ENCODE measurements at regions not wholly inside any gene's neighbourhood (a gene's known extent, or its start where the extent isn't known, plus 50 kb on each side); places are given as distances from the start of the nearest gene placed in this dataset.

- RAD21 ChIA-PET (ENCODE audit: low non-redundant PET in 1 of 2, low total read pairs in 2 of 2, uncharacterized antibody in 2 of 2, unreplicated experiment in 2 of 2): no interaction called here
- no peaks in the 10 kb centered on the region for H3K79me2 ChIP-seq (ENCODE audit: insufficient read depth, low read length)
- TF ChIP-seq RAD21 (IDR thresholded peaks at IDR 0.05; ENCODE audit: low read depth): no peak
- no peak for TF ChIP-seq ZNF274 (IDR thresholded peaks at IDR 0.05; ENCODE audit: low read depth, low read length)
- TF ChIP-seq POLR2A (IDR thresholded peaks at IDR 0.05; ENCODE audit: borderline replicate concordance, extremely low read depth, insufficient read depth, insufficient read length): no peak
- TF ChIP-seq EGR1 (IDR thresholded peaks at IDR 0.05; ENCODE audit: low read depth): no peak
- TF ChIP-seq SRF (IDR thresholded peaks at IDR 0.05; ENCODE audit: low read depth): no peak
- no peak for TF ChIP-seq EZH2phosphoT487 (IDR thresholded peaks at IDR 0.05; ENCODE audit: borderline replicate concordance)
- TF ChIP-seq SIN3A (IDR thresholded peaks at IDR 0.05; ENCODE audit: low read depth): no peak
- H4K20me1 ChIP-seq (ENCODE audit: insufficient read depth): no peaks in the 10 kb centered on the region
- no peak overlapping the region for H3K4me2 ChIP-seq (ENCODE audit: low read length)
- H3K9ac ChIP-seq (ENCODE audit: low read length): no peak overlapping the region
- H3K36me3 ChIP-seq (ENCODE audit: control insufficient read depth in 1 of 2, insufficient read depth in 2 of 2, low read length in 2 of 2): no peaks in the 10 kb centered on the region
- H3K4me3 ChIP-seq (replicated peaks in 1 of 2; ENCODE audit: low read depth in 1 of 2, low read length in 2 of 2): no peak overlapping the region
- no peak overlapping the region for H2AFZ ChIP-seq (ENCODE audit: low read depth, low read length, poor library complexity, severe bottlenecking)
- intact Hi-C loops (cut with micrococcal nuclease): no loop called here
- no TSS peak for BruUV-seq (replicated peaks)
- no peaks in the 10 kb centered on the region for H3K9me3 ChIP-seq (ENCODE audit: control insufficient read depth in 1 of 2, insufficient read depth in 1 of 2, low read depth in 1 of 2, low read length in 2 of 2)
- no peak overlapping the region for H3K27ac ChIP-seq (ENCODE audit: low read depth, low read length)
- POLR2A ChIA-PET: no interaction called here
- H3K9me2 ChIP-seq (ENCODE audit: insufficient read depth): no peaks in the 10 kb centered on the region
- CTCF ChIA-PET: no interaction called here
- ATAC-seq (no peak), DNase-seq (ENCODE audit: low read depth, low spot score) (no peak)
- H3K27me3 ChIP-seq (ENCODE audit: insufficient read depth, low read length): no peaks in the 10 kb centered on the region
- no peaks in the 10 kb centered on the region for H3K4me1 ChIP-seq (ENCODE audit: control insufficient read depth in 1 of 2, insufficient read depth in 2 of 2, low read length in 2 of 2)
Observed at GRCh38 chr6:77073410-77073760, 389.9 kb downstream of the HTR1B start.

DNA sequence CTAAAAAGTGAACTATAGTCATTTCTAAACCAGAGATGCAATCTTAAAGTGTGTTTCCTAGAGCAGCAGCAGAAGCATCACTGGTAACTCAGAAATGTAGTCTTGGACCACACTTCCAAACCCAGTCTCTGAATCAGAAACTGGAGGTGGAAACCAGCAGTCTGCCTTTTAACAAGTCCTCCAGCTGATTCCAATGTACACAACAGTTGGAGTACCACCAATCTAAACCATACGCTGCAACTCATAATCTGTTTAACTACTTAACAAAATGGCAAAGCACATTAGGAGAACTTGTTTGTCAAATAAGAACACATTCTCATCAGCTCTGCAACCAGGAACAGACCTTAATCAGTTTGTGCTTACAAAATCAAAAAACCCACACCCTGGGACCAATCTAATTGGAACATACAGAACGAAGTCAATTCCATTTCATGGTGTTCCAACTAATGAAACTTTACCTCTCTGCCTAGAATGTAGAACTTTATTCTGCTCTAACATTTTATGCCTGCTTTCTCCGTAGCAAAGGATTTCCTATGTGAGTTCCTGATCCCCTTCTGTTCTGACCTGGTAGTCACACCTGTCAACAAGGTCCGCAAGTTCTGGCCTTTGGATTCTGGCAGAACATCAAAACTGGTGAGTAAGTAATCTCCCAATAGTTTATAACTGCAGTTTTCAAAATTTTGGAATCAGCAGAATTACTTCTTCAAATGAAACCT is 390.4 kb downstream of the HTR1B start:
- DNase-seq (ENCODE audit: low read depth, low spot score): no peak

More for the DNA sequence above, 390.4 kb downstream of the HTR1B start:
- intact Hi-C loops (cut with micrococcal nuclease): no loop called here
- H3K4me2 ChIP-seq (ENCODE audit: low read length): no peak overlapping the region
- H3K79me2 ChIP-seq (ENCODE audit: insufficient read depth, low read length): no peaks in the 10 kb centered on the region
- H2AFZ ChIP-seq (ENCODE audit: low read depth, low read length, poor library complexity, severe bottlenecking): no peak overlapping the region
- no peaks in the 10 kb centered on the region for H3K9me3 ChIP-seq (ENCODE audit: control insufficient read depth in 1 of 2, insufficient read depth in 1 of 2, low read depth in 1 of 2, low read length in 2 of 2)
- no peaks in the 10 kb centered on the region for H3K4me1 ChIP-seq (ENCODE audit: control insufficient read depth in 1 of 2, insufficient read depth in 2 of 2, low read length in 2 of 2)
- H4K20me1 ChIP-seq (ENCODE audit: insufficient read depth): no peaks in the 10 kb centered on the region
- H3K9me2 ChIP-seq (ENCODE audit: insufficient read depth): no peaks in the 10 kb centered on the region
- no peak overlapping the region for H3K4me3 ChIP-seq (replicated peaks in 1 of 2; ENCODE audit: low read depth in 1 of 2, low read length in 2 of 2)
- BruUV-seq (replicated peaks): no TSS peak
- no peaks in the 10 kb centered on the region for H3K27me3 ChIP-seq (ENCODE audit: insufficient read depth, low read length)
- POLR2A ChIA-PET: no interaction called here
- no peak overlapping the region for H3K9ac ChIP-seq (ENCODE audit: low read length)
- ATAC-seq: no peak
- RAD21 ChIA-PET (ENCODE audit: low non-redundant PET in 1 of 2, low total read pairs in 2 of 2, uncharacterized antibody in 2 of 2, unreplicated experiment in 2 of 2): no interaction called here
- no peak overlapping the region for H3K27ac ChIP-seq (ENCODE audit: low read depth, low read length)
- no peak for TF ChIP-seq ZBTB33 (IDR thresholded peaks at IDR 0.05; ENCODE audit: extremely low read depth, insufficient replicate concordance, low read length)
- no peak for TF ChIP-seq FOSL1 (IDR thresholded peaks at IDR 0.05; ENCODE audit: low read depth)
- TF ChIP-seq CTCF (IDR thresholded peaks at IDR 0.05 in 2 of 3, conservative IDR thresholded peaks at IDR 0.05 in 1 of 3; ENCODE audit: borderline replicate concordance in 1 of 3, insufficient read depth in 1 of 3, low read depth in 2 of 3, low read length in 2 of 3): no peak
- no peak for TF ChIP-seq JUND (IDR thresholded peaks at IDR 0.05)
- no peak for TF ChIP-seq ATF3 (IDR thresholded peaks at IDR 0.05)
- TF ChIP-seq MAX (IDR thresholded peaks at IDR 0.05): no peak
- TF ChIP-seq ZNF274 (IDR thresholded peaks at IDR 0.05; ENCODE audit: low read depth, low read length): no peak
- CTCF ChIA-PET: no interaction called here
- H3K36me3 ChIP-seq (ENCODE audit: control insufficient read depth in 1 of 2, insufficient read depth in 2 of 2, low read length in 2 of 2): no peaks in the 10 kb centered on the region
